Transverse colon (tissue), 4 donors: ENCODE measurements at regions not wholly inside any gene's neighbourhood (a gene's known extent, or its start where the extent isn't known, plus 50 kb on each side); places are given as distances from the start of the nearest gene placed in this dataset.

ENCODE experiments used
- DNase-seq: peaks from one replicate; pipeline ENCODE4 v3.0.0-alpha.2; 2019
- H3K27ac ChIP-seq, 4 donors: fragments of 200-600 bp; sonication (generic); 2 replicates each; pipeline ENCODE4 v1.5.1; 2016 to 2018; ENCODE audit warnings: inconsistent platforms in 4 of 4
- H3K27me3 ChIP-seq: fragments of 200-600 bp; sonication (generic); 2 replicates; pipeline ENCODE4 v1.5.1; 2017; ENCODE audit warnings: inconsistent platforms
- H3K36me3 ChIP-seq, 4 donors: fragments of 200-600 bp; sonication (generic); 2 replicates each; pipeline ENCODE4 v1.5.1; 2017 to 2019; ENCODE audit warnings: inconsistent platforms in 4 of 4
- H3K4me1 ChIP-seq, 4 donors: fragments of 200-600 bp; sonication (generic); 2 replicates each; pipeline ENCODE4 v1.5.1; 2017 to 2020; ENCODE audit warnings: inconsistent platforms in 4 of 4
- H3K4me3 ChIP-seq, 4 donors: fragments of 200-600 bp; sonication (generic); 1 replicate in 1 of 4; 2 replicates in 3 of 4; pipeline versions ENCODE4 v1.5.1 to v1.6.1; 2017 to 2019; ENCODE audit warnings: inconsistent platforms in 4 of 4
- H3K9me3 ChIP-seq, 2 donors: fragments of 200-600 bp; sonication (generic); 2 replicates each; pipeline ENCODE4 v1.5.1; 2017 to 2019; ENCODE audit warnings: inconsistent platforms in 2 of 2
- EP300 ChIP-seq: sonication (generic); formaldehyde crosslinking; IDR thresholded peaks from one replicate; pipeline ENCODE4 v1.6.1; 2017; ENCODE audit warnings: antibody characterized with exemption, low read depth
- POLR2A ChIP-seq: fragments of 450-650 bp; IDR thresholded peaks from one replicate; pipeline ENCODE4 v1.6.1; 2016; ENCODE audit warnings: antibody characterized with exemption, mild to moderate bottlenecking, moderate library complexity
- POLR2AphosphoS5 ChIP-seq, 3 donors: sonication (generic); formaldehyde crosslinking; IDR thresholded peaks; one replicate each; pipeline ENCODE4 v1.6.1; 2016; ENCODE audit warnings: antibody characterized with exemption in 3 of 3
- WGBS, 2 donors: methylation state at CpG; one replicate each; pipeline ENCODE4 v1.1.5; 2018; ENCODE audit warnings: low coverage in 1 of 2; 5-methylcytosine and 5-hydroxymethylcytosine counted together
- in situ Hi-C, 4 donors: fragments of 200-750 bp; cut with MboI; loops; one replicate each; pipeline versions ENCODE4 v1.15.0 to v1.15.1; 2017; ENCODE audit warnings: low sequenced_read_pairs in 3 of 4, low pct_ligation_motif_present in 1 of 4, low pct_unique_long_range_greater_than_20kb in 1 of 4
- intact Hi-C: fragments of 100-400 bp; cut with DNase I; formaldehyde crosslinking; loops from one replicate; pipeline ENCODE4 v1.15.1; 2023; ENCODE audit warnings: low total_unique reads
- TF ChIP-seq, protein P1 (sequence below), 5 experiments: fragments of 200-600 bp in 3 of 5; fragments of 450-650 bp in 2 of 5; sonication (generic) in 3 of 5; IDR thresholded peaks; 1 replicate in 2 of 5; 2 replicates in 3 of 5; pipeline ENCODE4 v1.5.1; 2016 to 2017; ENCODE audit warnings: antibody characterized with exemption in 5 of 5, inconsistent platforms in 3 of 5, mild to moderate bottlenecking in 2 of 5, moderate library complexity in 1 of 5

DNA sequence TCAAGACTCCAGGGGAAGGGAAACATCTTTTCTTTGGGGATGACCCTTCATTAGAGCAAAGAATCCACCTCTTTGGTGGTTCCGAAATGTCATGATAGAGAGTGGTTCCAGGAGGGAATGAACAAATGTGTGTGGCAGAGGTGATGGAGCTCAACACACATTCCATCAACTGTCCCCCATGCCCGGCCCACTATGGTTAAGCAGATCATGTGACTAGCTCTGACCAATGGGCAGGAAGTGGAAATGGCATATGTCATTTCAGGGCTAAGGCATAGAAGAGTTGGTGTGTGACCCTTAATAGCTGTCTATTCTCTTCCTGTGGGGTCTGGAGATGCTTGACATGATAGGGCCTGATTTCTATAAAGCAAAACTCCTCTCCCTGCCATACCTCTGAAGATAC lies 194.6 kb downstream of the GAS1 start:
- WGBS, 2 donors = 79 to 85% methylated on average over 2 of the region's 2 CpGs
- Histone ChIP-seq H3K4me3 (no peak overlapping the region), H3K4me1 (peaks cover 0 to 7% (median 0%) of the 10 kb centered on the region in 4 donors), H3K9me3 (no peaks in the 10 kb centered on the region), H3K36me3 (no peaks in the 10 kb centered on the region), H3K27me3 (no peaks in the 10 kb centered on the region), H3K27ac (no peak overlapping the region)
- no peak for DNase-seq
- in situ Hi-C loops = no loop called here
- no peak for TF ChIP-seq POLR2AphosphoS5 (IDR thresholded peaks at IDR 0.05)
- TF ChIP-seq, protein P1, sequence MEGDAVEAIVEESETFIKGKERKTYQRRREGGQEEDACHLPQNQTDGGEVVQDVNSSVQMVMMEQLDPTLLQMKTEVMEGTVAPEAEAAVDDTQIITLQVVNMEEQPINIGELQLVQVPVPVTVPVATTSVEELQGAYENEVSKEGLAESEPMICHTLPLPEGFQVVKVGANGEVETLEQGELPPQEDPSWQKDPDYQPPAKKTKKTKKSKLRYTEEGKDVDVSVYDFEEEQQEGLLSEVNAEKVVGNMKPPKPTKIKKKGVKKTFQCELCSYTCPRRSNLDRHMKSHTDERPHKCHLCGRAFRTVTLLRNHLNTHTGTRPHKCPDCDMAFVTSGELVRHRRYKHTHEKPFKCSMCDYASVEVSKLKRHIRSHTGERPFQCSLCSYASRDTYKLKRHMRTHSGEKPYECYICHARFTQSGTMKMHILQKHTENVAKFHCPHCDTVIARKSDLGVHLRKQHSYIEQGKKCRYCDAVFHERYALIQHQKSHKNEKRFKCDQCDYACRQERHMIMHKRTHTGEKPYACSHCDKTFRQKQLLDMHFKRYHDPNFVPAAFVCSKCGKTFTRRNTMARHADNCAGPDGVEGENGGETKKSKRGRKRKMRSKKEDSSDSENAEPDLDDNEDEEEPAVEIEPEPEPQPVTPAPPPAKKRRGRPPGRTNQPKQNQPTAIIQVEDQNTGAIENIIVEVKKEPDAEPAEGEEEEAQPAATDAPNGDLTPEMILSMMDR (IDR thresholded peaks at IDR 0.05) = no peak
- TF ChIP-seq EP300 = no peak
- TF ChIP-seq POLR2A = no peak
- intact Hi-C loops = no loop called here

DNA sequence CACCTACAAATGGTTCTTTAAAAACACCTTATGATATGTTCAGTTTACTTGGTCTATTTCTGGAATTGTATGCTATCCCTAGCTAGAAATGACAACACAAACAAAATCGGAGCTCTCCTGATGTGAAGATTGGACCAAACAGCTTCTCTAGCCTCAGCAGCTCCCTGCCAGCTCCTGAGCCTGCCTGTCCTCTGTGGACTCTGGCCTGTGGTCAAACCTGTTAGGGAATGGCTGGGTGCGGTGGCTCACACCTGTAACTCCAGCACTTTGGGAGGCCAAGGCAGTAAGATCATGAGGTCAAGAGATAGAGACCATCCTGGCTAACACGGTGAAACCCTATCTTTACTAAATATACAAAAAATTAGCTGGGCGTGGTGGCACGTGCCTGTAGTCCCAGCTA lies 195.3 kb downstream of the GAS1 start:
- no peak for DNase-seq
- whole genome bisulfite sequencing, 2 donors = 81 to 84% methylated on average over 2 to 5 of the region's 5 CpGs
- Histone ChIP-seq H3K9me3 (no peaks in the 10 kb centered on the region), H3K4me3 (no peak overlapping the region), H3K27ac (no peak overlapping the region), H3K27me3 (no peaks in the 10 kb centered on the region), H3K36me3 (no peaks in the 10 kb centered on the region), H3K4me1 (peaks cover 0 to 7% (median 0%) of the 10 kb centered on the region in 4 donors)
- TF ChIP-seq EP300 = no peak
- no peak for TF ChIP-seq POLR2AphosphoS5 (IDR thresholded peaks at IDR 0.05)
- TF ChIP-seq, protein P1 (IDR thresholded peaks at IDR 0.05) = no peak
- TF ChIP-seq POLR2A = no peak
- intact Hi-C loops = no loop called here
- in situ Hi-C loops = no loop called here

DNA sequence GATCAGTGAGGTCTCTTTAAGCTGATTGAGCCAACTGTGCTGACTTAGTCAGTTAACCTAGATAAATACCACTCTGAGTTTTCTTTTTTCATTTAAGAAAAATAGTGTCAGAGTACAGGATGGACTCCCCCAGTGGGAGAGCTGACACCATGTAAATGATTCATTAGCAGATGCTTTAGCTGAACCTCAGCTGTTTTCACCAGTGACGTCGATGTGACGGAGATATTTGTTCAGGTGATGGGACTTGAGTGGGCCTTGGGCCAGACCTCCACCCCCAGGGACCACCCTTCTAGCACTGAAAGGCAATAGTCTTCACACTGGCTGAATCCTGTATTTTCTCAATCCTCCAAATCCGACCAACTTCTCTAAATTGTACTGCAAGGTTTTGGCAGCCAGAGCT lies 196.1 kb downstream of the GAS1 start:
- H3K27me3 ChIP-seq = no peaks in the 10 kb centered on the region
- peaks cover 0 to 7% (median 0%) of the 10 kb centered on the region in 4 donors for H3K4me1 ChIP-seq
- no peaks in the 10 kb centered on the region for H3K36me3 ChIP-seq
- no peak overlapping the region for H3K27ac ChIP-seq
- 29 to 90% methylated on average over 1 to 4 of the region's 4 CpGs for WGBS, 2 donors
- H3K4me3 ChIP-seq = no peak overlapping the region
- TF ChIP-seq POLR2A = no peak
- DNase-seq = no peak
- no peaks in the 10 kb centered on the region for H3K9me3 ChIP-seq
- in situ Hi-C loops = no loop called here
- intact Hi-C loops = no loop called here

DNA sequence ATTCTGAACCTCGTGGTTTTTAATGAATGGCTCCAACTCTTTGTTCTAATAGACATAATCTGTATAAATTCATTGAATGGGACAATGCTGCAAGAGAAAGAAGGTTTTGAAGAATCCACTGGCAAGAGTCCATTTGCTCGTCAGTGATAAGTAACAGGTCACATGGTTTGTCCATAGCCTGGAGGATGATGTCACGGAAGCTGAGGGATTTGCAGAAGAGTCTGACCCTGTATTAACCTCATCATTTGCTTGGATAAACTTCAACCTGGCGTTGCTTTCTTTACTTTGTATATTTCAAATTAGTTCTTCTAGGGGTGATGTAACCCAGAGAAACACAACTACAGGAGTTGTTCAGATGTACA lies 197.4 kb downstream of the GAS1 start:
- Histone ChIP-seq H3K27me3 (no peaks in the 10 kb centered on the region), H3K9me3 (no peaks in the 10 kb centered on the region), H3K27ac (no peak overlapping the region), H3K4me3 (no peak overlapping the region), H3K4me1 (peaks cover 0 to 7% (median 0%) of the 10 kb centered on the region in 4 donors), H3K36me3 (no peaks in the 10 kb centered on the region)
- DNase-seq = no peak
- WGBS, 2 donors = 41 to 50% methylated on average over 4 of the region's 4 CpGs
- in situ Hi-C loops (no loop called here), intact Hi-C loops (no loop called here)
- TF ChIP-seq, protein P1 (IDR thresholded peaks at IDR 0.05) = no peak
- TF ChIP-seq POLR2AphosphoS5 (IDR thresholded peaks at IDR 0.05) = no peak
- no peak for TF ChIP-seq POLR2A
- TF ChIP-seq EP300 = no peak

DNA sequence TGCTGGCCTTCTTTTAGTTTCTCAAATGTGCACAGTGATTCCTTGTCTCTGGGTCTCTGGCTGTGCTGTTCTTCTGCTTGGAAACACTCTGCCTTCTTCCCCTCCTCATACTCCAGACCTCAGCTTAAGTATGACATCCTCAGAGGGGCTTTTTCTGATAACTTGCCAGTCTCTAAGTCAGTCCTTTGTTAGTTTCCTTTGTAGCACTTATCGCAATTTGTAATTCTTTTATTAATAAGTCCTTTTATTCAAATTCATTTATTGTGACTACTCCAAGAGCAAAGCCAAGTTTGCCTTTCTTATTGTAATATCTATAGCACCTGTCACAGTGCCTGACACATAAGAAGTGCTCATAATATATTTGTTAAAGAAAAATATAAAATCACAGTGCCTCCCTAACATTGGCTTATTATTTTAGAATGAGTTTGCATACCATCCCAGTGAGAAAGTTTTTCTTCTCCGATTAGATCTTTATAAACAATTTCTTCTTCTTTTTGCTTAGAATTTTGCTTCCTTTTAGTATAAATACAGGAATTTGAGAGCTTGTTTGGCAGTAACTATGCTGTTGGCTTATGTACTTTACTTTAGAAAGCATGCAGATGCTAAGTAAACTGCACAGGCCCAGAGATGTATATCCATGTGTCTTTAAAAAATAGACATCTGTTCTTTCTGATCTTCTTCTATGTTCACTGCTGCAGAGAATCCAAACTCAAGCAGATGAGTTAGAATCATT lies 198.0 kb downstream of the GAS1 start:
- Histone ChIP-seq H3K4me3 (no peak overlapping the region), H3K27me3 (no peaks in the 10 kb centered on the region), H3K27ac (no peak overlapping the region), H3K36me3 (no peaks in the 10 kb centered on the region), H3K4me1 (peaks cover 0 to 7% (median 0%) of the 10 kb centered on the region in 4 donors), H3K9me3 (no peaks in the 10 kb centered on the region)
- in situ Hi-C loops = no loop called here
- TF ChIP-seq EP300 = no peak
- TF ChIP-seq, protein P1 (IDR thresholded peaks at IDR 0.05) = no peak
- no peak for TF ChIP-seq POLR2A
- no peak for TF ChIP-seq POLR2AphosphoS5 (IDR thresholded peaks at IDR 0.05)
- intact Hi-C loops = no loop called here
- no peak for DNase-seq
- WGBS, 2 donors = 66 to 70% methylated on average over 2 of the region's 2 CpGs
